HCT116 (cell line): ENCODE measurements at regions not wholly inside any gene's neighbourhood (a gene's known extent, or its start where the extent isn't known, plus 50 kb on each side); places are given as distances from the start of the nearest gene placed in this dataset.

Experiments used
- ATAC-seq: fragments of 200-7000 bp; cut with Tn5 transposase; 2 replicates; pipeline ENCODE4 v1.9.1; 2020; ENCODE audit warnings: mild to moderate bottlenecking, moderate library complexity
- BruUV-seq: library from RNA; stranded (reverse); fragments of 400-500 nt; replicated peaks from 2 replicates; lab custom pipeline; 2021; lab: Mats Ljungman, UMichigan
- CTCF ChIA-PET: fragments of 300-600 bp; sonication (Branson Sonifier 250); formaldehyde crosslinking; loops from one replicate; lab custom pipeline; 2021; ENCODE audit warnings: antibody characterized with exemption; lab: Charles Lee
- POLR2A ChIA-PET: fragments of 300-600, 350-600 bp; sonication (Branson Sonifier 250); formaldehyde crosslinking; loops from one replicate; lab custom pipeline; 2021; ENCODE audit warnings: antibody characterized with exemption; lab: Charles Lee
- RAD21 ChIA-PET, 2 experiments: fragments of 300-600 bp; sonication (Branson Sonifier 250); formaldehyde crosslinking; loops; one replicate each; lab custom pipeline; 2023; ENCODE audit warnings: low total read pairs in 2 of 2; ENCODE audit not compliant: uncharacterized antibody in 2 of 2, unreplicated experiment in 2 of 2, low non-redundant PET in 1 of 2; lab: Charles Lee
- DNase-seq: peaks from one replicate; pipeline ENCODE4 v3.0.0-alpha.2; 2010; ENCODE audit warnings: low read depth, low spot score
- H2AFZ ChIP-seq: fragments of 200-600 bp; shearing (Covaris generic), sonication (generic); 2 replicates; pipeline ENCODE4 v1.6.1; 2017; ENCODE audit warnings: low read depth, mixed run types, mixed read lengths, antibody characterized with exemption, low read length; ENCODE audit not compliant: poor library complexity, severe bottlenecking
- H3K27ac ChIP-seq: 2 replicates; pipeline ENCODE4 v1.5.1; 2012; ENCODE audit warnings: low read depth, low read length
- H3K27me3 ChIP-seq: fragments of 200-600 bp; sonication (generic); 2 replicates; pipeline ENCODE4 v1.6.1; 2016; ENCODE audit warnings: mixed run types, low read length, mixed read lengths; ENCODE audit not compliant: insufficient read depth
- H3K36me3 ChIP-seq, 2 experiments: fragments of 200-500 bp in 1 of 2; fragments of 200-600 bp in 1 of 2; sonication (Bioruptor generic) in 1 of 2; sonication (generic) in 1 of 2; 2 replicates each; pipeline versions ENCODE4 v1.5.1 to v1.6.1; 2014 to 2016; ENCODE audit warnings: low read length in 2 of 2, inconsistent platforms in 1 of 2, mixed read lengths in 1 of 2, mixed run types in 1 of 2; ENCODE audit not compliant: insufficient read depth in 2 of 2, control insufficient read depth in 1 of 2
- H3K4me1 ChIP-seq, 2 experiments: fragments of 200-600 bp in 1 of 2; sonication (generic) in 1 of 2; 2 replicates each; pipeline versions ENCODE4 v1.5.1 to v1.6.1; 2012 to 2017; ENCODE audit warnings: low read length in 2 of 2, inconsistent platforms in 1 of 2, mild to moderate bottlenecking in 1 of 2, mixed read lengths in 1 of 2, mixed run types in 1 of 2, moderate library complexity in 1 of 2; ENCODE audit not compliant: insufficient read depth in 2 of 2, control insufficient read depth in 1 of 2
- H3K4me2 ChIP-seq: fragments of 200-600 bp; sonication (generic); 2 replicates; pipeline ENCODE4 v1.6.1; 2017; ENCODE audit warnings: mixed run types, low read length, mixed read lengths
- H3K4me3 ChIP-seq, 2 experiments: fragments of 200-600 bp in 1 of 2; sonication (generic) in 1 of 2; replicated peaks in 1 of 2; 2 replicates each; pipeline ENCODE4 v1.5.1; 2011 to 2016; ENCODE audit warnings: low read length in 2 of 2, control low read depth in 1 of 2, low read depth in 1 of 2, mild to moderate bottlenecking in 1 of 2, mixed read lengths in 1 of 2, mixed run types in 1 of 2
- H3K79me2 ChIP-seq: fragments of 200-600 bp; sonication (generic); 2 replicates; pipeline ENCODE4 v1.6.1; 2017; ENCODE audit warnings: mild to moderate bottlenecking, mixed run types, low read length, moderate library complexity, mixed read lengths; ENCODE audit not compliant: insufficient read depth
- H3K9ac ChIP-seq: fragments of 200-600 bp; sonication (generic); 2 replicates; pipeline ENCODE4 v1.6.1; 2016; ENCODE audit warnings: low read length, mixed read lengths
- H3K9me2 ChIP-seq: fragments of 200-600 bp; sonication (generic), shearing (Covaris generic); 2 replicates; pipeline ENCODE4 v1.6.1; 2017; ENCODE audit warnings: mixed run types, mild to moderate bottlenecking, moderate library complexity; ENCODE audit not compliant: insufficient read depth
- H3K9me3 ChIP-seq, 2 experiments: fragments of 200-500 bp in 1 of 2; fragments of 200-600 bp in 1 of 2; sonication (Bioruptor generic) in 1 of 2; sonication (generic) in 1 of 2; 2 replicates each; pipeline ENCODE4 v1.6.1; 2014 to 2017; ENCODE audit warnings: low read length in 2 of 2, mixed read lengths in 2 of 2, inconsistent platforms in 1 of 2, low read depth in 1 of 2, mild to moderate bottlenecking in 1 of 2, mixed run types in 1 of 2, moderate library complexity in 1 of 2; ENCODE audit not compliant: control insufficient read depth in 1 of 2, insufficient read depth in 1 of 2
- H4K20me1 ChIP-seq: fragments of 200-600 bp; sonication (generic), shearing (Covaris generic); 2 replicates; pipeline ENCODE4 v1.6.1; 2017; ENCODE audit warnings: mixed run types, mild to moderate bottlenecking, moderate library complexity; ENCODE audit not compliant: insufficient read depth
- CBX3 ChIP-seq: IDR thresholded peaks from 2 replicates; pipeline ENCODE4 v1.6.1; 2012; ENCODE audit warnings: low read depth
- EGR1 ChIP-seq: IDR thresholded peaks from 2 replicates; pipeline ENCODE4 v1.6.1; 2012; ENCODE audit warnings: low read depth
- ELF1 ChIP-seq: IDR thresholded peaks from 2 replicates; pipeline ENCODE4 v1.6.1; 2012; ENCODE audit warnings: low read depth, borderline replicate concordance
- FOSL1 ChIP-seq: IDR thresholded peaks from 2 replicates; pipeline ENCODE4 v1.6.1; 2012; ENCODE audit warnings: low read depth
- JUND ChIP-seq: IDR thresholded peaks from 2 replicates; pipeline ENCODE4 v1.6.1; 2012
- POLR2A ChIP-seq: IDR thresholded peaks from 2 replicates; pipeline ENCODE4 v1.7.0; 2011; ENCODE audit warnings: borderline replicate concordance; ENCODE audit not compliant: insufficient read depth, insufficient read length; ENCODE audit errors: extremely low read depth
- SIN3A ChIP-seq: IDR thresholded peaks from 2 replicates; pipeline ENCODE4 v1.6.1; 2012; ENCODE audit warnings: low read depth
- SP1 ChIP-seq: IDR thresholded peaks from 2 replicates; pipeline ENCODE4 v1.6.1; 2012; ENCODE audit warnings: low read depth
- SRF ChIP-seq: IDR thresholded peaks from 2 replicates; pipeline ENCODE4 v1.6.1; 2012; ENCODE audit warnings: low read depth
- TCF7L2 ChIP-seq: IDR thresholded peaks from 2 replicates; pipeline ENCODE4 v1.7.0; 2011; ENCODE audit warnings: borderline replicate concordance, inconsistent platforms; ENCODE audit not compliant: insufficient read depth, insufficient read length; ENCODE audit errors: extremely low read depth
- YY1 ChIP-seq: IDR thresholded peaks from 2 replicates; pipeline ENCODE4 v1.6.1; 2011; ENCODE audit warnings: low read length, low read depth, moderate library complexity, mild to moderate bottlenecking; ENCODE audit not compliant: insufficient replicate concordance; ENCODE audit errors: extremely low read depth
- ZFX ChIP-seq: fragments of 450-650 bp; IDR thresholded peaks from 2 replicates; pipeline ENCODE4 v1.6.1; 2017
- intact Hi-C: fragments of 100-400 bp; cut with micrococcal nuclease; formaldehyde crosslinking; loops from 2 replicates; pipeline ENCODE4 v1.10.0; 2022
- TF ChIP-seq, protein P1 (sequence below): IDR thresholded peaks from 2 replicates; pipeline ENCODE4 v1.6.1; 2012
- TF ChIP-seq, protein P2 (sequence below), 3 experiments: fragments of 200-600 bp in 1 of 3; sonication (generic) in 1 of 3; IDR thresholded peaks in 2 of 3; conservative IDR thresholded peaks in 1 of 3; 2 replicates each; pipeline ENCODE4 v1.5.1; 2012 to 2017; ENCODE audit warnings: low read depth in 2 of 3, low read length in 2 of 3, antibody characterized with exemption in 1 of 3, borderline replicate concordance in 1 of 3, control low read depth in 1 of 3, mild to moderate bottlenecking in 1 of 3, mixed read lengths in 1 of 3, mixed run types in 1 of 3, moderate library complexity in 1 of 3; ENCODE audit not compliant: insufficient read depth in 1 of 3
- TF ChIP-seq, protein P3 (sequence below): IDR thresholded peaks from 2 replicates; pipeline ENCODE4 v1.6.1; 2011; ENCODE audit warnings: mild to moderate bottlenecking, low read length, moderate library complexity; ENCODE audit not compliant: insufficient replicate concordance; ENCODE audit errors: extremely low read depth

DNA sequence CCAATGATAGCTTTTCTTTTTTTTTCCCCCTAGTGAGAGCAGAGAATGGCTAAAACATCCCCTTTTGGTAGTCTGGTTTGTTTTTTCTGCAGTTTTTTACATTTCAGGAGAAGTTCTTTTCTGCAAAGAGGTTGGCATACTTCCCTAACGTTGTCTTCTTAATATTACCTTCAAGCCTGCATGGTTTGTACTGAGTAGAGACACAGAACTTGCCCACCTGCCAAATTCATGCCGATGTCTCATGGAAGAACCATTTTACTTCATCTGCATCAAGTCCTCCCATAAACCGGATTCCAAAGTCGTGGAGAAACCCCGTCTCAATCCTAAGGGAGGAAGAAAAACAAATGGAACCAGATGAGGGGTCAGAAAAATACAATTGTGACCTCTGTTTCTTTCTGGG lies 89.7 kb downstream of the SHOX start:
- Histone ChIP-seq H3K4me1 (no peaks in the 10 kb centered on the region), H2AFZ (no peak overlapping the region), H3K79me2 (no peaks in the 10 kb centered on the region), H3K4me2 (no peak overlapping the region), H3K27ac (no peak overlapping the region), H3K9ac (no peak overlapping the region), H4K20me1 (no peaks in the 10 kb centered on the region), H3K4me3 (no peak overlapping the region), H3K9me2 (no peaks in the 10 kb centered on the region), H3K9me3 (no peaks in the 10 kb centered on the region), H3K27me3 (no peaks in the 10 kb centered on the region), H3K36me3 (no peaks in the 10 kb centered on the region)
- no TSS peak for BruUV-seq
- no peak for DNase-seq
- ChIA-PET CTCF (no interaction called here), POLR2A (no interaction called here), RAD21 (no interaction called here)
- intact Hi-C loops, result no loop called here
- no peak for ATAC-seq
- TF ChIP-seq ELF1 (no peak), EGR1 (no peak), JUND (no peak), POLR2A (no peak), FOSL1 (no peak), YY1 (no peak), SIN3A (no peak), SP1 (no peak), CBX3 (no peak), ZFX (no peak), TCF7L2 (no peak), SRF (no peak)
- TF ChIP-seq, protein P1, sequence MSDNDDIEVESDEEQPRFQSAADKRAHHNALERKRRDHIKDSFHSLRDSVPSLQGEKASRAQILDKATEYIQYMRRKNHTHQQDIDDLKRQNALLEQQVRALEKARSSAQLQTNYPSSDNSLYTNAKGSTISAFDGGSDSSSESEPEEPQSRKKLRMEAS, result no peak
- TF ChIP-seq, protein P2, sequence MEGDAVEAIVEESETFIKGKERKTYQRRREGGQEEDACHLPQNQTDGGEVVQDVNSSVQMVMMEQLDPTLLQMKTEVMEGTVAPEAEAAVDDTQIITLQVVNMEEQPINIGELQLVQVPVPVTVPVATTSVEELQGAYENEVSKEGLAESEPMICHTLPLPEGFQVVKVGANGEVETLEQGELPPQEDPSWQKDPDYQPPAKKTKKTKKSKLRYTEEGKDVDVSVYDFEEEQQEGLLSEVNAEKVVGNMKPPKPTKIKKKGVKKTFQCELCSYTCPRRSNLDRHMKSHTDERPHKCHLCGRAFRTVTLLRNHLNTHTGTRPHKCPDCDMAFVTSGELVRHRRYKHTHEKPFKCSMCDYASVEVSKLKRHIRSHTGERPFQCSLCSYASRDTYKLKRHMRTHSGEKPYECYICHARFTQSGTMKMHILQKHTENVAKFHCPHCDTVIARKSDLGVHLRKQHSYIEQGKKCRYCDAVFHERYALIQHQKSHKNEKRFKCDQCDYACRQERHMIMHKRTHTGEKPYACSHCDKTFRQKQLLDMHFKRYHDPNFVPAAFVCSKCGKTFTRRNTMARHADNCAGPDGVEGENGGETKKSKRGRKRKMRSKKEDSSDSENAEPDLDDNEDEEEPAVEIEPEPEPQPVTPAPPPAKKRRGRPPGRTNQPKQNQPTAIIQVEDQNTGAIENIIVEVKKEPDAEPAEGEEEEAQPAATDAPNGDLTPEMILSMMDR (IDR thresholded peaks at IDR 0.05 in 2 of 3, conservative IDR thresholded peaks at IDR 0.05 in 1 of 3; ENCODE audit: borderline replicate concordance in 1 of 3, insufficient read depth in 1 of 3, low read depth in 2 of 3, low read length in 2 of 3), result no peak
- TF ChIP-seq, protein P3, sequence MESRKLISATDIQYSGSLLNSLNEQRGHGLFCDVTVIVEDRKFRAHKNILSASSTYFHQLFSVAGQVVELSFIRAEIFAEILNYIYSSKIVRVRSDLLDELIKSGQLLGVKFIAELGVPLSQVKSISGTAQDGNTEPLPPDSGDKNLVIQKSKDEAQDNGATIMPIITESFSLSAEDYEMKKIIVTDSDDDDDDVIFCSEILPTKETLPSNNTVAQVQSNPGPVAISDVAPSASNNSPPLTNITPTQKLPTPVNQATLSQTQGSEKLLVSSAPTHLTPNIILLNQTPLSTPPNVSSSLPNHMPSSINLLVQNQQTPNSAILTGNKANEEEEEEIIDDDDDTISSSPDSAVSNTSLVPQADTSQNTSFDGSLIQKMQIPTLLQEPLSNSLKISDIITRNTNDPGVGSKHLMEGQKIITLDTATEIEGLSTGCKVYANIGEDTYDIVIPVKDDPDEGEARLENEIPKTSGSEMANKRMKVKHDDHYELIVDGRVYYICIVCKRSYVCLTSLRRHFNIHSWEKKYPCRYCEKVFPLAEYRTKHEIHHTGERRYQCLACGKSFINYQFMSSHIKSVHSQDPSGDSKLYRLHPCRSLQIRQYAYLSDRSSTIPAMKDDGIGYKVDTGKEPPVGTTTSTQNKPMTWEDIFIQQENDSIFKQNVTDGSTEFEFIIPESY, result no peak
